ENCODE measurements at regions not wholly inside any gene's neighbourhood (a gene's known extent, or its start where the extent isn't known, plus 50 kb on each side); places are given as distances from the start of the nearest gene placed in this dataset.

DNA sequence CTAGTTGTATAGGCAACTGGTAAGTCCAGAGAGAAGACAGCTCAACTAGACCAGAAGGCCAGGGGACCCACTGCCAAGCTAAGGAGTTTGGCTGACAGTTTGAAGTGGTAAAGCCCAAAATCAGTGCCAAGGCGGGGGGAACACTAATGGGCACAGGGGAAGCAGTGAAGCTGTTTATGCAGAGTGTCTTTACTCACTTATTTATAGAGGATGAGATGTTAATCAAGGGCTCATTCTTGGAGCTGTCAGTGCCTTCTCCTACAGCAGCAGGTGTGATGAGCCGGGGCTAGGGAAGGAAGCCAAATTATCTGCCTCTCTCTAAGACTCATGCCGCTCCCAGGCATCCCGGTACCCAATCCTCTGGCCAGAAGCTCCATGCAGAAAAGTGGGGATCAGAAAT lies 75.2 kb upstream of the GALNT10 start:
- TF ChIP-seq, protein P1, sequence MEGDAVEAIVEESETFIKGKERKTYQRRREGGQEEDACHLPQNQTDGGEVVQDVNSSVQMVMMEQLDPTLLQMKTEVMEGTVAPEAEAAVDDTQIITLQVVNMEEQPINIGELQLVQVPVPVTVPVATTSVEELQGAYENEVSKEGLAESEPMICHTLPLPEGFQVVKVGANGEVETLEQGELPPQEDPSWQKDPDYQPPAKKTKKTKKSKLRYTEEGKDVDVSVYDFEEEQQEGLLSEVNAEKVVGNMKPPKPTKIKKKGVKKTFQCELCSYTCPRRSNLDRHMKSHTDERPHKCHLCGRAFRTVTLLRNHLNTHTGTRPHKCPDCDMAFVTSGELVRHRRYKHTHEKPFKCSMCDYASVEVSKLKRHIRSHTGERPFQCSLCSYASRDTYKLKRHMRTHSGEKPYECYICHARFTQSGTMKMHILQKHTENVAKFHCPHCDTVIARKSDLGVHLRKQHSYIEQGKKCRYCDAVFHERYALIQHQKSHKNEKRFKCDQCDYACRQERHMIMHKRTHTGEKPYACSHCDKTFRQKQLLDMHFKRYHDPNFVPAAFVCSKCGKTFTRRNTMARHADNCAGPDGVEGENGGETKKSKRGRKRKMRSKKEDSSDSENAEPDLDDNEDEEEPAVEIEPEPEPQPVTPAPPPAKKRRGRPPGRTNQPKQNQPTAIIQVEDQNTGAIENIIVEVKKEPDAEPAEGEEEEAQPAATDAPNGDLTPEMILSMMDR (IDR thresholded peaks at IDR 0.05), result no peak
- TF ChIP-seq POLR2A (IDR thresholded peaks at IDR 0.05), result no peak
